Calu3 (cell line): ENCODE measurements at regions not wholly inside any gene's neighbourhood (a gene's known extent, or its start where the extent isn't known, plus 50 kb on each side); places are given as distances from the start of the nearest gene placed in this dataset.

Experiments used
- BruUV-seq: library from RNA; stranded (reverse); fragments of 400-500 nt; replicated peaks from 2 replicates; lab custom pipeline; 2021; lab: Mats Ljungman, UMichigan
- CTCF ChIA-PET: fragments of 300-600 bp; sonication (Branson Sonifier 250); formaldehyde crosslinking; loops from one replicate; lab custom pipeline; 2022; ENCODE audit warnings: antibody characterized with exemption; lab: Charles Lee
- DNase-seq: peaks from one replicate; pipeline ENCODE4 v3.0.0; 2022
- H3K27ac Mint-ChIP-seq: one replicate; pipeline ENCODE4 v1.8.0; 2022; ENCODE audit warnings: mixed read lengths; ENCODE audit not compliant: unreplicated experiment
- H3K27me3 Mint-ChIP-seq: one replicate; pipeline ENCODE4 v1.8.0; 2022; ENCODE audit warnings: mixed read lengths; ENCODE audit not compliant: unreplicated experiment
- H3K36me3 Mint-ChIP-seq: one replicate; pipeline ENCODE4 v1.8.0; 2022; ENCODE audit warnings: mild to moderate bottlenecking, moderate library complexity, mixed read lengths; ENCODE audit not compliant: insufficient read depth, unreplicated experiment
- H3K4me1 Mint-ChIP-seq: one replicate; pipeline ENCODE4 v1.8.0; 2022; ENCODE audit warnings: mild to moderate bottlenecking, low read depth, mixed read lengths; ENCODE audit not compliant: unreplicated experiment
- H3K4me3 Mint-ChIP-seq: one replicate; pipeline ENCODE4 v1.8.0; 2022; ENCODE audit warnings: mild to moderate bottlenecking, low read depth, moderate library complexity, mixed read lengths; ENCODE audit not compliant: unreplicated experiment
- H3K9me3 Mint-ChIP-seq: one replicate; pipeline ENCODE4 v1.8.0; 2022; ENCODE audit warnings: low read depth, mixed read lengths; ENCODE audit not compliant: unreplicated experiment
- CTCF ChIP-seq: fragments of 200-600 bp; IDR thresholded peaks from one replicate; pipeline ENCODE4 v1.8.0; 2022; ENCODE audit warnings: antibody characterized with exemption; ENCODE audit not compliant: unreplicated experiment
- intact Hi-C: fragments of 100-400 bp; cut with micrococcal nuclease; formaldehyde crosslinking; loops from one replicate; pipeline ENCODE4 v1.10.0; 2022; ENCODE audit not compliant: unreplicated experiment

- BruUV-seq, result no TSS peak
- H3K27ac Mint-ChIP-seq, result no peak overlapping the region
- peaks cover 5% of the 10 kb centered on the region for H3K9me3 Mint-ChIP-seq
- no peak for DNase-seq
- CTCF ChIA-PET, result no interaction called here
- H3K4me3 Mint-ChIP-seq, result no peak overlapping the region
- intact Hi-C loops, result no loop called here
- peaks cover 32% of the 10 kb centered on the region for H3K4me1 Mint-ChIP-seq
- H3K27me3 Mint-ChIP-seq, result no peaks in the 10 kb centered on the region
- no peaks in the 10 kb centered on the region for H3K36me3 Mint-ChIP-seq
- TF ChIP-seq CTCF, result no peak
Observed at GRCh38 chr7:54810401-54810800, 51.4 kb upstream of the SEC61G start.

- no peaks in the 10 kb centered on the region for H3K36me3 Mint-ChIP-seq
- no peak overlapping the region for H3K27ac Mint-ChIP-seq
- no peaks in the 10 kb centered on the region for H3K27me3 Mint-ChIP-seq
- no peak overlapping the region for H3K4me3 Mint-ChIP-seq
- peaks cover 5% of the 10 kb centered on the region for H3K9me3 Mint-ChIP-seq
- no TSS peak for BruUV-seq
- no peak for TF ChIP-seq CTCF
- DNase-seq, result no peak
- intact Hi-C loops, result no loop called here
- peaks cover 38% of the 10 kb centered on the region for H3K4me1 Mint-ChIP-seq
- CTCF ChIA-PET, result no interaction called here
Observed at GRCh38 chr7:54811041-54811845, 52.2 kb upstream of the SEC61G start.

GRCh38 chr7:54811846-54812254 lies 52.8 kb upstream of the SEC61G start:
- Mint-ChIP-seq H3K4me3 (no peak overlapping the region), H3K27ac (no peak overlapping the region), H3K36me3 (no peaks in the 10 kb centered on the region), H3K9me3 (peaks cover 5% of the 10 kb centered on the region), H3K27me3 (no peaks in the 10 kb centered on the region), H3K4me1 (peaks cover 44% of the 10 kb centered on the region)
- DNase-seq, result no peak
- intact Hi-C loops, result no loop called here
- BruUV-seq, result no TSS peak
- no peak for TF ChIP-seq CTCF
- CTCF ChIA-PET, result interaction anchor here (0.6 kb wide), 1 partner anchor 24 kb away, joined by 3 read pairs; no protein-coding TSS in a partner anchor

GRCh38 chr7:54812756-54813322 lies 53.8 kb upstream of the SEC61G start:
- Mint-ChIP-seq H3K27me3 (no peaks in the 10 kb centered on the region), H3K9me3 (peaks cover 5% of the 10 kb centered on the region), H3K4me3 (no peak overlapping the region), H3K27ac (no peak overlapping the region), H3K4me1 (peaks cover 54% of the 10 kb centered on the region), H3K36me3 (no peaks in the 10 kb centered on the region)
- intact Hi-C loops, result no loop called here
- TF ChIP-seq CTCF, result no peak
- BruUV-seq, result no TSS peak
- CTCF ChIA-PET, result interaction anchor here (0.6 kb wide), 3 partner anchors 25 to 308 kb away, joined by 3 read pairs; no protein-coding TSS in a partner anchor
- no peak for DNase-seq
